COLO668 (cell line): ENCODE measurements at regions not wholly inside any gene's neighbourhood (a gene's known extent, or its start where the extent isn't known, plus 50 kb on each side); places are given as distances from the start of the nearest gene placed in this dataset.

Source experiments
- DNase-seq: peaks from one replicate; lab custom pipeline; 2025; ENCODE audit not compliant: unreplicated experiment; lab: John Stamatoyannopoulos, UW

DNA sequence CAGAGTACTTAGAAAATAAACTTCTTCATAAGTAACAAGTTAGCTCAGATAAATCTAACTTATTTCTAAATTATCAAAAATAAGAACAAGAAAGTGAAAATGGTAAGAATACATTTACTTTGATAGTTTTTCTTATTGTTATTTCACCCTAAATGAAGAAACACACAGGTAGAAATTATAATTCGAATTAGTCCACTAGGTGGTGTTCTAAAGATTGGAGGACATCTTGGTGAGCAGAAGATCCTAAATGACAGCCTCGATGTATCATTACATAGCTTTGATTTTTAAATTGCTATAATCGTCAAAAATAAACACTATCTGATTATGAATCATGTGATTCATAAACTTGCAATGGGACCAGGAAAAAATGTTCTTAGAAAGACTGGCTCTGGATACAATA is 280.8 kb upstream of the UBE2E2 start:
- DNase-seq = no peak

DNA sequence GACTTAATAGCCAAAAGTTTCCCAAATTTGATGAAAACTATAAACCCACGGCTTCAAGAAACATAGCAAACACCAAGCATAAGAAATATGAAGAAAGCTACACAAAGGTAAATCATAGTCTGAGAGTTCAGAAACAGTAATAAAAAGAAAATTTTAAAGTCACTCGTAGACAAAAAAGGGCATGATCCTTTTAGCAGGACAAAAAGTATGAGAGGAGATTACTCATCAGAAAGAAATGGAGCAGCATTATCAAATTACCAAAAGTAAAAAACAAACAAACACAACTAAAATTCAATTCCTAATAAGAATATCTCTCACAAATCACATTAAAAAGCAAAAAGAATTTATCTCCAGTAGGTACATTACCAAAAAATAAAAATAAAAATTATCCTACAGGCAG is 279.4 kb upstream of the UBE2E2 start:
- DNase-seq = no peak

DNA sequence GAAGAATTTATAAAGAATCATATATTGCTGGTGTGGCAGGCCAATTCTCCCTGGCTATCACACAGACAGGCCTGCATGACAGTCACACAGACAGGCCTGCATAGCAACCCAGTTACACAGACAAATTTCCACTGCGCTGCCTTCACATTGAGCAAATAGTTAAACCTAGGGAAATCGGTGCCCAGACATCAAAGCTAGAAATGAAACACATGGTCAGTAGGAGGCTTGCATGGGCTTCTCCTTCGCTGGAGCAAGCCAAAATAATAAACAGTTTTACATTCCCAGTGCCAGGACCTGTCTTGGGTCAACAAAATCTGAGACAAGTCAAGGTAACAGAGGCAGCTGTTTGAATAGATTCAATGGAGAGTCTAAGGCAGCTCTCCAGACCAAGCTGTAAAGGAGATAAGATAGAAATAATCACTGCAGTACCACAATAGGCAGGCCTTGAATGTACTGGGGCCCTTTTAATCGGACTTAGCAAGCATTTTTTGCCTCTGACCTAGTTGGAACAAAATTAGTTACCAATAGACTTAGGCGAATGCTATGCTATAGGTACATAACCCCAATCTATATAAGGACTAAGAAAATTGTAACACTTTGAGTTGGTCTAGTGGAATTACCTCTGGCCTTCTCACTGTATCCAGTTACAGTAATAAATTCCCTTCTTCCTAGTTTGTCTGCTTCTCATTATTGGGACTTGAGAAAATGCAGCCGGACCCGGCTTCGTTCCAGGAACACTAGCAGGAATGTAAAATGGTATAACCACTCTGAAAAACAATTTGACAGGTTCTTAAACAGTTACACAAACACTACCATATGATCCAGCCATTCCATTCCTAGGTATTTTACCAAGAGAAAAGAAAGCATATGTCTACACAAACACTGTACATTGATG is 274.7 kb upstream of the UBE2E2 start:
- DNase-seq = no peak

DNA sequence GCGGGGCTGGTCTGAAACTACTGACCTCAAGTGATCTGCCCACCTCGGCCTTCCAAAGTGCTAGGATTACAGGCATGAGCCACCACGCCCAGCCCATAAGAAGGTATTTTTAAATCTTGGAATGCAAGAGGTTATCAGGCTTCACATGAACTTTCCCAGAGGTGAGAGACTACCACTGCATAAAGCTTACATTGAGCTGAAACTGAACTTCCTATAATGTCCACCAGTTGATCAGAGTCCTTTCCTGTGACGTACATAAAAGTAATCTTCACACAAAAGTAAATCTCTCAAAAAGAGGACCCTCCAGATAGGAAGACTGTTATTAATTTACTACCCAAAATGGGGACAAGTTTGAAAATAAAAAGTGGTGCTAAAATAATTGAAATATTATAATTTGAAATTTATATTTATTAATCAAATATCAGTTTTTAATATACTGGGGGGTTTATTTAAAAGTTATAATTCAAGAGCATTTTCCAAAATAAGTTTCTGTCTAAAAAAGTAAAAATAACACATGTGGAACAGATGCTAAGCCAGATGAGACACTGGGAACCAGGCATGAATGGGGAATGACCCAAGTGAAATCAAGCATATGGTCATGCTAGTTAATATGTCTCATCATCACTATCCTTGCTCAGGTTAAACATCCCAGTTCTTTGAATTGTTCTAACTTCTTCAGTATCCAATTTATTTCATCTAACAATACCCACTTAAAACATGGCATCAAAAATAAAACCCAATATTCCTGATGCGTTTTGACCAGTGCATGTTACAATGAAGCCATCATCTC is 269.9 kb upstream of the UBE2E2 start:
- DNase-seq = no peak

DNA sequence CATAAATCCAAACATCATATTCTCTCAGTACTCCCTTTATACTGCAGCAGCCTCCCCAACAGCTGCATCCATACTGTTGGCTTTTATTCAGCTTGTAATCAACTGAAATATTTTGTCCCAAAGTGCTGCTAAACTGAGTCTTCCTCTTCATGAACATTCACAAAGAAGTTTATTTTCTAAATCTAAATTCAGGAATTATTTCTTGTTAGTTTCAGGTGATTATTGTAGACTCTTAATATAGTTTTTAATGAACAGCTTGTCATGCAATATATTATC is 269.3 kb upstream of the UBE2E2 start:
- no peak for DNase-seq

DNA sequence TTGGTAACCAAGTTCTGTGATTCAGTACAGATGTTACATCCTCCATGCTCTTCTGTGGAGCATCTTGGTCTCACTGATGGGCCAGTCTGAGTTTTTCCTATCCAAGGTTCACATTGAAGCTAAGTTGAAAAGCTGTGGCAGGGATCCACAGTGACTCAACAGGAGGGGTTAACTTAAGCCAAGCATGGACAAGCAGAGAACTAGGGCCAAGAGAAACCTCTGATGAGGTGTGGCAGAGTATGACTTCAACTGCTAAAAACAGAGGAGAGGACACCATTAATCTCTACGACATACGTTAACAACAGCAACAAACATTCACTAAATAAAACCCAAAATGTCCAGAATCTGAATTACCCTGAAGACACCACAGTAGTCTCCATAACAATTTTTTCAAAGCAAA is 268.1 kb upstream of the UBE2E2 start:
- no peak for DNase-seq

DNA sequence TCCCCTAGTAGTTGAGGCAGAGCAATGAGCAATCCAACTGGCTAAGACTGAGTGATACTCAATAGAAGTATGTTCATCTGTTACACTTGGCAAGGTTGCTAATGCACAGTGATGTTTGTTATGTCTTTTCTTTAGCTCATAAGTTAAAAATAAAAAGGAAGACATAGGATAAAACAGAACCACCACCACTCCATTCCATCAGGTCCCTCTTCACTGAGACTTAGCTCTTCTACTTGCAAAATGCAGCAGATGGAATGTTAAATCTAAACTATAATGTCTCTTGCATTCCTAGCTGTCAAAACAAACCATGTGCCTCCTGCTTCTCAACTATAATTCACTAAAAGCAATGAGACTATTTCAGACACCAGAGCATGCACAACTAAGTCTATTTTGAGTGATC is 265.6 kb upstream of the UBE2E2 start:
- no peak for DNase-seq

DNA sequence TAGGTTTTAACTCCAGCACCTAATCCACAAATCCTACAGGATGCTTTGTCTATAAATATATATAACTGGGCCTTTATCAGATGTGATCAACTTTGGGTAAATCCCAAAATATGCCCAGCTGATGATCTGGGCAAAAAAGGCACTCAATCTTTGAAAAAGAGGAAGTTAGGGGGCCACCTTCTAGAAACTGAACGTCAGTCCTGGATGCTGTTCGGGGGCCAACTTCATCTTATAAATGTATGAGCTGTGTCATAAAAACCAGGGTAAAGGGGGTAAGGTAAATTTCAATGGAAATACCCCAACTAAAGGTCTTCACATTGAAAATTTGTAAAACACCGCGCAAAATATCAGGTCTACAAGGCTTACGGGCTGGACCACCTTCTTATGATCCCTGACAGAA is 264.4 kb upstream of the UBE2E2 start:
- DNase-seq = no peak

DNA sequence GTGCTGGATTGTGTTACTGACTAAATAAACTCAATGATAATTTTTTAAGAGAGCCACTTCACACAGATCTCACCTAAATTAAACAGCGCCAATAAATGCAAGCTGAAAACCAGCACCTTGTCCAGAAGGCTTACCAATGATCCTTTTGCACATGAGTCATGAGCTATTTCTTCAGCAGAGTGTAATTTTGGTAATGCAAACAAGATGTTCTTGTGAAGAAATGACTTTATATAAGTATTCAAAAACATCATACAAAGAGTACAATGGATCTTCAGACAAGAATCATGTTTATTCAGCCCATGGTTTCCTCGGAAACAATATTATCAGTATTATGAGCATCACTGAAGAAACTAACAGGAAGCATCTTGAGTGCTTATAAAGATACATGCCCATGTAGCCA is 263.8 kb upstream of the UBE2E2 start:
- DNase-seq = no peak

DNA sequence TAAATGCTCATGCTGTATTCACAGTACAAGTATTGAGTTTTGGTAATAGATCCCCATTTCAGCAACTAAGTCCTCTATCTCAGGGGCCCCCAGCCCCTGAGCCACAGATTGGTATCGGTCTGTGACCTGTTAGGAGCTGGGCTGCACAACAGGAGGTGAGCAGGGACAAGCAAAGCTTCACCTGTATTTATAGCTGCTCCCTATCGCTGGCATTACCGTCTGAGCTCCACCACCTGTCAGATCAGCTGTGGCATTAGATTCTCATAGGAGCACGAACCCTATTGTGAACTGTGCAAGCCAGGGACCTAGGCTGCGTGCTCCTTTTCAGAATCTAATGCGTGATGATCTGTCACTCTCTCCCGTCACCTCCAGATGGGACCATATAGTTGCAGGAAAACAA is 262.8 kb upstream of the UBE2E2 start:
- no peak for DNase-seq

DNA sequence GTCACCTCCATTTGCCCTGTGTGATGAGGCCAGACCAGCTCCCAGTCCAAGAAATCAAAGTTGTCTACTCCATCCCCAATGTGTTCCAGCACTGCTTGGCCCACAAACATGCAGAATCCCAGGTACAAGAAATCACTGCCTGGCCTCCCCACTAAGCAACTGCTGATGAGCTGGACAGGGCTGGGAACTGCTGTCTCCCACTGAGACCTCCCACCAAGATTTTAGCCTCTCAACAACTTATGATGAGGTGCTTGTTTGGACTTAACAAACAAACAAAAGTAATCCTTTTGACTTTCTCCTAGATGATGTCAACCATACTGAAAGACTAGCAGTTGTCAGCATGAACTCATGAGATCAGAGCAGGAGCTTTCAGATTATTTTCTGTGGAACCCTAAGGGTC is 260.1 kb upstream of the UBE2E2 start:
- no peak for DNase-seq

DNA sequence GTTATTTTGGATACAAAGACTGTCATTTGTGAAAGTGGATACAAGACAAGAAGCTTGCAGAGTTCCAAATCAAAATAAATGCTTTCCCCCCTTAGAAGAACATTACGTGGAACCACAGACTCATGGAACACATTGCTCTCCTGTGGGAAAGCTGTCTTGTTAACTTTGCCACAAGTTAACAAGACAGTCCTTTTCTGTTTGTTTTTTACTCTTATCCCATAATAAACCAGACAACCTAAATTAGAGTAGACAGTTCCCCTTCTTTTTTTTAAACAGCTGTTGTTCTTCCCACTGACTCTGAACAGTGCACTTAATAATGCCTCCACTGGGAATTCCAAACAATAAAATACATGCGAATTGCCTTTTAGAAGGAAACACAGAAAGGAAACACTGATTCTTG is 255.3 kb upstream of the UBE2E2 start:
- no peak for DNase-seq

DNA sequence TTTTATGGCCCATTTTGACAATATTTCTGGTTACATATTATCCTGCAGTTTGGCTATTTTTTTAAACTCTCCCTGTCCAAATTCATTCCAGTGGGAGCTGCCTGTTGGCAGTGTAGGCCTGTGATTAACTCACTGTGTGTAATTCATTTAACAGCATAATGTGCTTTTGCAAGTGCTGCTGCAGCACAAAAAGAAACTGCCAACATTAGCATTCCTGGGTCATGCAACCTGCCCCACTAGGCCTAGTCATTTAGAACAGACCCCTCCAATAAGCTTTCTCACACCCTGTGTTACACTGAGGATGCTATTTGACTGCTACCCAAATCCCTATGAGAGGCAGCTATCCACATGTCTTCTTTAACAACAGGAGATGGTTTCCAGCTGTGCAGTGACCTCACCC is 251.2 kb upstream of the UBE2E2 start:
- peak; percentile 3 for DNase-seq

DNA sequence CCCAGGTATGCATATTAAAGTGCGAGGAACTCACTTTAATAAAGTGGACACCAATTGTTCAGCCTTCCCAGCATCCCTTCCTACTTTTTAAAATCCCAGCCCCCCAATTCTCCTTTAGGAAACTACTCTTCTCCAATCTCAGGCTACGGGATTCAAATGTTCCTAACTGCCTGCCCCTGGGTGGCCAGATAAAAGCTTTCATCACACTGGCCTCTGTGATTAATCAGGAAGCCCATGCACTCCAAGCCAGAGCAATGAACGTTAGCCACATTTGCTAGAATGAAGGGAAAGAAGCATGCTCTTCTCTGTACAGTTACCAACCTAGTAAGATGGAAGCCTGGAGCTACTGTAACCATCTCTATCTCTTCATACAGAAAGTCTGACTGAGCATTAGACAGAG is 250.3 kb upstream of the UBE2E2 start:
- no peak for DNase-seq

DNA sequence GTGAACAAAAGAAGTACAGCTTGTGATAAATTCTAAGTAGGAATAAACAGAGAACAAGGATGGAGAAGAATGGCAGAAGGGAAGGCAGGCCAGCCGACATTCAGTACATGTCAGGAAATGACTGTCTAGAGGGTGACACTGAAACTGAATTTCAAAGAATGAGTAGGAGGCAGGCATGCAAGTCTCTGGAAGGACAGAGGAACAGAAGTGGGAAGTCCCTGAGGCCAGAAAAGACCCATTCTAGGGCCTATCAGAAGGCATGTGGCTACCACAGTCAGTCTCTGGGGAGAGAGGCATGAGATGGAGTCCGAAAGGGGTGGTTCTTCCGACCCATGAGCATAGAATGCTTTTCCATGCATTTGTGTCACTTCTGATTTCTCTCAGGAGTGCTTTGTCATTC is 243.5 kb upstream of the UBE2E2 start:
- DNase-seq = no peak

DNA sequence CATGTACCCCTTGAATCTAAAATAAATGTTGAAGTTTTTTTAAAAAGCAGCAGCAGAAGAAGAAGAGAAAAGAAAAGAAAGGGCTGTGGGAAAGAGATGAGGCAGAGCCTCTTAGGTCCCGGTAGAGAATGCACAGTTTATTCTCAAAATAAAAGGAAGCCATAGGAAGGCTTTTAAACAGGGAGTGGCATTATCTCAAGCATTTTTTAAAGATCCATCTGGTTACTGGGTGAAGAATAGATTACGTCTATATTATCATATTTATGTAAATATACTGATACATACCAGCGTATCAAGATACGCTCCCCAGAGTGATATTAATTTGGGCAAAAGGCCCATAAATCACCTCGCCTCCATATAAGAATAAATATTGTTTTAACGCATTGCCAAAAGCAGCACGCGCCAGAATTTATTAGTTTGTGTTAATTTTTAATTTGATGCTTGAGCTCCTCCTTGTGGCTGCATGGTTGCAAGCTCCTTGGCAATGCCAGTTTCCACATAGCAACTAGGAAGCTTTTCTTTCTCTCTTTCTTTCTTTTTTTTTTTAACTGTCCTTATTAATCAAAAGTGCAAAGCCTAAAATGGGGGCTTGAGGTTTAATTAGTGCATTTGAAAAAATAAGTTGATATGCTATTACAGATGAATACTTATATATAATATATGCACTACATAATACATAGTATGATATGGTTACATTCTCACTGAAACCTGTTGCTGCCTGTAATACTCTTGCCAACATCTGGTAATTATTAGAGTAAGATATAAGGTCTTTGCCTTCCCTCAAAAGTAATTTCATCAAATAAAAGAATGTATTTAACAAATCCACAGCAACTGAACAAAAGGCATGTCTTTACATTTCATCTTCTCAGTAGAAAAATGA is 242.8 kb upstream of the UBE2E2 start:
- DNase-seq = peak; percentile 20

DNA sequence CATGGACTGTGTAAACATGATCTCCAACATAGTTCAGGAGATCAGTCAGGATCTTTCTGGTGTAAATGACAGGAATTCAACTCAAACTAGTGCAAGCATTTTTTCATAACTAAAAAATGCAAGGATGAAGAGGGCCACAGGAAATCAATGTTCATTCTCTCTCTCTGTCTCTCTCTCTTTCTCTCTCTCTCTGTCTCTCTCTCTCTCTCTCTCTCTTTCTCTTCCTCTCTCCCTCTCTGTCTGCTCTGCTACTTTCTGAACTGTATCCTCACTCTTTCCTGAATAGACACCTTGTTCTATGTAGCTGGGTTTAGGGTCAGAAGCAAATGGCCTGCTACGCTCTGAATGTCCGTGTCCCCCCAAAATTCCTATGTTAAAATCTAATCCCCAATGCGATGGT is 240.9 kb upstream of the UBE2E2 start:
- DNase-seq = no peak

DNA sequence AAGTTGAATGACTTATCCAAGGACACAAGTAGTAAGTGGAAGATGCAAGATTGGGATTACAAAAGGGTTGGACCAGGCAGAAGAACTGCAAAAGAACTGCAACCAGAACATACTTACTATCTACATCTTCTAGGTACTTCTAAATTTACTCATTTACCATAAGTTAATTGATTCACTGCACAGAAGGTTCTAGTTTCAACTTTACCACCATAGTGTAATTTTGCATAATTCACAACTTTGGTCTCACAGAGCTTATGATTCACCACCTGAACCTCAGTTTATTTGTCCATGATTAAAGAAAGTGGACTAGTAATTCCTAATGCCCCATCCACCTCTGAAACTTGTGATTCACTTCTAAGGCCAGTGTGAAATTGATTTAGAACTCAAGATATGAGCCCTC is 236.8 kb upstream of the UBE2E2 start:
- no peak for DNase-seq

DNA sequence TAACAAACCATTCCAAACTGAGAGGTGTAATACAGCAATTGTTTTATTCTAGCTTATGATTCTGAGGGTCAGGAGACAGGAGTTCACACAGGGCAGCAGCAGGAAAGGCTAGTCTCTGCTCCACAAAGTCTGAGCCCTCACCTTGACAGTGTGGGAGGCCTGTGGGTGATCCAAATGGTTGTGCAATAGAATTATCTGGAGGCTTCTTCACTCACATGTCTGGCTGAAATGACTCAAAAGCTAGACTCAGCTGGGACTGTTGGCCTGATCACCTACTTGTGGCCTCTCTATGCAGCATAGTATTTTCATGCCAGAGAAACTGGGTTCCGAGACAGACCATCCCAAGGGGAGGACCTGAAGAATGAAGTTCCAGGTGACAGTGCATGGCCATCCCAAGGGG is 233.9 kb upstream of the UBE2E2 start:
- no peak for DNase-seq

DNA sequence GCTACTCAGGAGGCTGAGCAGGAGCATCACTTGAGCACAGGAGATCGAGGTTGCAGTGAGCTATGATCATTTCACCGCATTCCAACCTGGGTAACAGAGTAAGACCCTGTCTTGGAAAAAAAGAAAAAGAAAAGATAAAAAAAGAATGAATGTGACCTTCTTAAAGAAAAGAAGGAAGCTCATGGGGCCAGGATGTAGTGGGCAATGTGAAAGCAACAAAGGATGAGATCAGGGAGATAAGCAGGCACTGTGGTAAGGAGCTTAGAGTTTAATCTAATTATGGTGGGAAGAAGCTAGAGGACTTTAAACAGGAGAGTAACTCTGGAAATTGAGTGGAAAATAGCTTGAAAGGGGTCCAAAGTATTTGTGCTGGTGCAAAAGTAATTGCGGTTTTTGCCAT is 231.6 kb upstream of the UBE2E2 start:
- DNase-seq = no peak

DNA sequence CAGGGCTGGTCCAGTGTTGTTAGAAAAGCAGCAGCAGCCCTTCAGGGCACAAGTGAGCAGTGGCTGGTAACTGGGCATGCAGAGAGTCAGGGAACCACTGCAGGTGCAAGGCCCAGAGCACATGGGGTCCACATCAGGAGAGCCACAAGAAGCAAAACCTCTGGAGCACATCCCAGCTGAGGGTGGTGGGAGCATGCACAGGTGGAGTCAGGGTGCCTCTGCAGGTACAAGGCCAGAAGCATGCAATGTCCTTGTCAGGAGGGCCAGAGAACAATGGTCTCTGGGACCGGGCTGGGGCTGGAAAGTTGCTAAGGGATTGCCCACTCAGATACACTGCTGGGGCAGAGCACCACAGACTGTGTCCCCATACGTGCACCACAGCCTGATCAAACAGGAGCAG is 226.1 kb upstream of the UBE2E2 start:
- no peak for DNase-seq
